A673 (cell line): ENCODE measurements at regions not wholly inside any gene's neighbourhood (a gene's known extent, or its start where the extent isn't known, plus 50 kb on each side); places are given as distances from the start of the nearest gene placed in this dataset.

Experiments
- CTCF ChIP-seq: fragments of 300-800, 200-600 bp; sonication (generic); conservative IDR thresholded peaks from 2 replicates; pipeline ENCODE4 v1.5.1; 2017; ENCODE audit warnings: low read depth, mild to moderate bottlenecking, antibody characterized with exemption, low read length, moderate library complexity, mixed read lengths
- EZH2 ChIP-seq: fragments of 200-600 bp; sonication (generic); IDR thresholded peaks from 2 replicates; pipeline ENCODE4 v1.6.1; 2017; ENCODE audit warnings: borderline replicate concordance, low read depth, mild to moderate bottlenecking, mixed read lengths, antibody characterized with exemption, low read length; ENCODE audit not compliant: poor library complexity, severe bottlenecking

DNA sequence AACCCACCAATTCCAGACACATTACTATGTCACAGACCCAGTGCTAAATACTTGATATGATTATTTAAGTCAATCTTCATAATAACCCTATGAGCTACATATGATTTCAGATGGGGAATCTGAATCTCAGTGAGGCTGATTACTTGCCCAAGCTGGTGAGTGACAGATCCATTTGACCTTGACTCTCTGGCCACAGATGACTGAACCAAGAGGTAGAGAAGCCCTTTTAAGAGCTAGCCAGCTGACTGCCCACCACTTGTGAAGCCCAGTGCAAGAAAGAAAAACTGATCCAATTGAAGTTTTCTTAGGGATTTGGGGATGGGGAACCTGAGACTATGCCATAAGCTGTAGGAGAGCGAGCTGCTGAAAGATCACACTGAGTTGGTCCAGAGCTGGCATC, 124.7 kb upstream of the SPATA12 start:
- TF ChIP-seq CTCF = no peak
- TF ChIP-seq EZH2 = no peak
